ENCODE measurements at regions not wholly inside any gene's neighbourhood (a gene's known extent, or its start where the extent isn't known, plus 50 kb on each side); places are given as distances from the start of the nearest gene placed in this dataset.

DNA sequence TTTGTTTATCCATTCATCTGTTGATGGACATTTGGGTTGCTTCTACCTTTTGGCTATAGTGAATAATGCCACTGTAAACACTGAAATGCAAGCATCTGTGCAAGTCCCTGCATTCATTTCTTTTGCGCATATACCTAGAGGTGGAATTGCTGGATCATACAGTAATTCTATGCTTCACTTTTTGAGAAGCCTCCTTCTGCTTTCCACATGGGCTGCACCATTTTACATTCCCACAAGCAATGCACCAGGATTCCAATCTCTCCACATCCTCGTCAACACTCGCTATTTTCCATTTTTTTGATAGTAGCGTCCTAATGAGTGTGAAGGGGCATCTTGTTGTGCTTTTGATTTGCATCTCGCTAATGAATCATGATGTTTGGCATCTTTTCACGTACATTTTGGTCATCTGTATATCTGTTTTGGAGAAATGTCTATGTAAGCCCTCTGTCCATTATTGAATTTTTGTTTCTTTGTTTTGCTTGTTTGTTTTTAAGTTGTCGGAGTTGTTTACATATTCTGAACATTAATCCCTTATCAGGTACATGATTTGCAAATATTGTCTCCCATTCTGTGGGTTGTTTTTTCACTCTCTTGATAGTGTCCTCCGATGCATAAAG lies 335.4 kb downstream of the RRAGC start (continued):
- TF ChIP-seq TCF7 (IDR thresholded peaks at IDR 0.05; ENCODE audit: borderline replicate concordance), result no peak
- peak; percentile 81 for TF ChIP-seq PRDM10 (IDR thresholded peaks at IDR 0.05; ENCODE audit: partially characterized antibody)
- TF ChIP-seq, protein P1, sequence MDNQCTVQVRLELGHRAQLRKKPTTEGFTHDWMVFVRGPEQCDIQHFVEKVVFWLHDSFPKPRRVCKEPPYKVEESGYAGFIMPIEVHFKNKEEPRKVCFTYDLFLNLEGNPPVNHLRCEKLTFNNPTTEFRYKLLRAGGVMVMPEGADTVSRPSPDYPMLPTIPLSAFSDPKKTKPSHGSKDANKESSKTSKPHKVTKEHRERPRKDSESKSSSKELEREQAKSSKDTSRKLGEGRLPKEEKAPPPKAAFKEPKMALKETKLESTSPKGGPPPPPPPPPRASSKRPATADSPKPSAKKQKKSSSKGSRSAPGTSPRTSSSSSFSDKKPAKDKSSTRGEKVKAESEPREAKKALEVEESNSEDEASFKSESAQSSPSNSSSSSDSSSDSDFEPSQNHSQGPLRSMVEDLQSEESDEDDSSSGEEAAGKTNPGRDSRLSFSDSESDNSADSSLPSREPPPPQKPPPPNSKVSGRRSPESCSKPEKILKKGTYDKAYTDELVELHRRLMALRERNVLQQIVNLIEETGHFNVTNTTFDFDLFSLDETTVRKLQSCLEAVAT (IDR thresholded peaks at IDR 0.05), result peak; percentile 17 to 45; a peak in 1 of 4 replicates
- TF ChIP-seq ZNF407 (IDR thresholded peaks at IDR 0.05; ENCODE audit: low read depth), result no peak
- TF ChIP-seq TCF15 (CRISPR knock-in tag; IDR thresholded peaks at IDR 0.05), result no peak
- TF ChIP-seq, protein P2, sequence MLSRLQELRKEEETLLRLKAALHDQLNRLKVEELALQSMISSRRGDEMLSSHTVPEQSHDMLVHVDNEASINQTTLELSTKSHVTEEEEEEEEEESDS (CRISPR knock-in tag; IDR thresholded peaks at IDR 0.05), result no peak
- peak; percentile 42; the same call in 1 of the 2 replicates for TF ChIP-seq MTA1 (IDR thresholded peaks at IDR 0.05; ENCODE audit: borderline replicate concordance)
- no peak for TF ChIP-seq FOSL1 (tag; conservative IDR thresholded peaks at IDR 0.05)
- TF ChIP-seq KLF10 (CRISPR knock-in tag; IDR thresholded peaks at IDR 0.05), result no peak
- no peak for TF ChIP-seq GTF2E2 (tag; IDR thresholded peaks at IDR 0.05)
- peak; percentile 25 for TF ChIP-seq ARHGAP35 (IDR thresholded peaks at IDR 0.05; ENCODE audit: partially characterized antibody)
- TF ChIP-seq BCOR (IDR thresholded peaks at IDR 0.05), result peak; percentile 17; the same call in 1 of the 2 replicates
- peak; percentile 63 for TF ChIP-seq MEIS2 (IDR thresholded peaks at IDR 0.05; ENCODE audit: partially characterized antibody)
- TF ChIP-seq, protein P3, sequence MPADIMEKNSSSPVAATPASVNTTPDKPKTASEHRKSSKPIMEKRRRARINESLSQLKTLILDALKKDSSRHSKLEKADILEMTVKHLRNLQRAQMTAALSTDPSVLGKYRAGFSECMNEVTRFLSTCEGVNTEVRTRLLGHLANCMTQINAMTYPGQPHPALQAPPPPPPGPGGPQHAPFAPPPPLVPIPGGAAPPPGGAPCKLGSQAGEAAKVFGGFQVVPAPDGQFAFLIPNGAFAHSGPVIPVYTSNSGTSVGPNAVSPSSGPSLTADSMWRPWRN (IDR thresholded peaks at IDR 0.05; ENCODE audit: low read depth), result no peak

Measured in K562 (cell line).